ENCODE measurements at regions not wholly inside any gene's neighbourhood (a gene's known extent, or its start where the extent isn't known, plus 50 kb on each side); places are given as distances from the start of the nearest gene placed in this dataset.

- H3K4me3 ChIP-seq (ENCODE audit: low read depth, low read length), result no peak overlapping the region
- TF ChIP-seq, protein P1, sequence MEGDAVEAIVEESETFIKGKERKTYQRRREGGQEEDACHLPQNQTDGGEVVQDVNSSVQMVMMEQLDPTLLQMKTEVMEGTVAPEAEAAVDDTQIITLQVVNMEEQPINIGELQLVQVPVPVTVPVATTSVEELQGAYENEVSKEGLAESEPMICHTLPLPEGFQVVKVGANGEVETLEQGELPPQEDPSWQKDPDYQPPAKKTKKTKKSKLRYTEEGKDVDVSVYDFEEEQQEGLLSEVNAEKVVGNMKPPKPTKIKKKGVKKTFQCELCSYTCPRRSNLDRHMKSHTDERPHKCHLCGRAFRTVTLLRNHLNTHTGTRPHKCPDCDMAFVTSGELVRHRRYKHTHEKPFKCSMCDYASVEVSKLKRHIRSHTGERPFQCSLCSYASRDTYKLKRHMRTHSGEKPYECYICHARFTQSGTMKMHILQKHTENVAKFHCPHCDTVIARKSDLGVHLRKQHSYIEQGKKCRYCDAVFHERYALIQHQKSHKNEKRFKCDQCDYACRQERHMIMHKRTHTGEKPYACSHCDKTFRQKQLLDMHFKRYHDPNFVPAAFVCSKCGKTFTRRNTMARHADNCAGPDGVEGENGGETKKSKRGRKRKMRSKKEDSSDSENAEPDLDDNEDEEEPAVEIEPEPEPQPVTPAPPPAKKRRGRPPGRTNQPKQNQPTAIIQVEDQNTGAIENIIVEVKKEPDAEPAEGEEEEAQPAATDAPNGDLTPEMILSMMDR (IDR thresholded peaks at IDR 0.05; ENCODE audit: low read depth, low read length, missing control alignments), result no peak
- no peak for DNase-seq (ENCODE audit: low read depth)
Observed at GRCh38 chr2:37458133-37458532, 113.7 kb downstream of the QPCT start.

DNA sequence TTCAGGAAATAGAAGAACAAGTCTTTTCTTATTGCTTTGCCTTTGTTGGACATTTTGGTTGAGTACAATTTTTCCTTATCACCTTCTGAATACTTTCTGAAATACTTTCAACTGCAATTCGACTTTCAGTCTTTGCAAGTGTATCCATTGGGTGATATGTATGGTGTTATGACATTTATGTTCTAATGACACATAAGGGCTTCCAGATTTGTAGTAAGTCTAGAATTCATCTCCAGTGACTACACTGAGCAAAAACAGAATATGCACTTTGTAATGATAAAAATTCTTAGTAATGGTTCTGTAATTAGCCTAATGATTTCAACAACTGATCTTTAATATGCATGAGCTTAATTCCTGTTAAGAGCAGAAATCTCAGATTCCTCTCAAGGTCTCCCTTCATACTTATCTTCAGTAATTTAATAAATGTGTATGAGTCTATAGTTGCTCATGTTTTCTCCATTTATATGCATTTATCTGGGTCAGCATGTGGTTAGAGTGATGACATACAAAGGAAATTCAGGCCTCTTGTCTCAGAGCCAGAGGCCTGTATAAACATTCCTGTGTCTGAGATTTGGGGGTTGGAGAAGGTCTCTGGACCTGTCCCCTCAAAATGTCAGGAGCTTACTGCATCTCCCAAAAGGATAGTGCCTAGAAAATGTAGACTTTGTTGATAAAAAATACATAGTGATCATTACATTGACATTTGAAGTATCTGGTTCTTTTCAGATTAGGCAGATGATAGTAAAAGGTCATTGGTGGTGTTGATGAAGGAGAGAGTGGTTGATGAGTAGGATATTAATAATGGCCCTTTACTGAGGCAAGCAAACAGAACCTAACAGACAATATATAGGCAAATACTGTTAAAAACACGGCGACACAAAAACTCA is 114.9 kb downstream of the QPCT start:
- no peak overlapping the region for H3K4me3 ChIP-seq (ENCODE audit: low read depth, low read length)
- TF ChIP-seq, protein P1 (IDR thresholded peaks at IDR 0.05; ENCODE audit: low read depth, low read length, missing control alignments), result no peak
- DNase-seq (ENCODE audit: low read depth), result no peak

- DNase-seq (ENCODE audit: low read depth), result no peak
Observed at GRCh38 chr2:37460896-37461229, 116.4 kb downstream of the QPCT start.

DNA sequence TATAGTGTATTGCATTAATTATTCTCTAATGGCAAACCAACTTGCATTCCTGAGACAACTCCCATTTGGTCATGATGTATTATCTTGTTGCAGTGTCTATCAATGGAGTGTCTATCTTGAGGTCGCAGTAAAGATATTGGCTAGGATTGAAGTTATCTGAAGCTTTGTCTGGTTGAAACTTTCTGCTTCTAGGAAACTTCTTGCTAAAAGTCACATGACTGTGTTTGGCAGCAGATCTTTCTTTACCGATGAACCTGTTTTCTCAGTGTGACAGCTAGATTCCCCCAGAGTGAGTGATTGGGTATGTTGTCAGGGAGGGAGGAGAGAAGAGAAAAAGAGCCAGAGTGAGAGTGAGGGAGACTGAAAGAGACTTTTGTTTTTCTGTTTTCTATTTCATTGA is 119.6 kb downstream of the QPCT start:
- DNase-seq (ENCODE audit: low read depth), result no peak
- TF ChIP-seq, protein P1 (IDR thresholded peaks at IDR 0.05; ENCODE audit: low read depth, low read length, missing control alignments), result no peak
- no peak overlapping the region for H3K4me3 ChIP-seq (ENCODE audit: low read depth, low read length)

More at GRCh38 chr2:37460896-37461229, 116.4 kb downstream of the QPCT start:
- no peak overlapping the region for H3K4me3 ChIP-seq (ENCODE audit: low read depth, low read length)
- TF ChIP-seq, protein P1 (IDR thresholded peaks at IDR 0.05; ENCODE audit: low read depth, low read length, missing control alignments), result no peak

DNA sequence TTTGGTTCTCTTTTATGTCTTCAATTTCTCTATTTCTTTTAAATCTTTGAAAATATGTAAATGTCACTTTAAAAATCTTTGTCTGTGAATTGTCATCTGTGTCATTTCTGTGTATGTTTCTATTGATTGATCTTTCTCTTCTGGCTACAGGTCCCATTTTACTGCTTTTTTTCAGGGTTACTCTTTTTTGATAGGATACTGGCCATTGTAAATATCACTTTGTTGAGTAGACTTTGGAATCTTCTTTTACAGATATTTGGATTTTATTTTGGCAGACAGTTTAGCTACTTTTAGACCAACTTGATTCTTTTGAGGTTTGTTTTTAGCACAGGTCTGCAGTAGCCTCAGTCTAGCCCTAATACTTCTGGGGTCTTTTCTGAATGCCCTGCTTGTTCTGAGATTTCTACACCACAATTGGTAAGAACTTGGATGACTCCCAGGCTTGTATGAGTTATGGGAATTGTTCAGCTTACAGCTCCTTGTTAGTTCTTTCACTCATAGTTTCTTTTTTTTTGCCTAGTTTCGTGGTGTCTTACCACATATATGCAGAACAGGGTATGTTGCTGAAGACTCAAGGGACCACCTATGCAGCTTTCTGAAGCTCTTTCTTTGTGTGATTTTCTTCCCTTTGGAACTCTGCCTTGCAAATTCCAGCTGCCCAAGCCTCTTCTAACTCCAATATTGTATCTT is 122.2 kb downstream of the QPCT start:
- no peak overlapping the region for H3K4me3 ChIP-seq (ENCODE audit: low read depth, low read length)
- TF ChIP-seq, protein P1 (IDR thresholded peaks at IDR 0.05; ENCODE audit: low read depth, low read length, missing control alignments), result no peak
- DNase-seq (ENCODE audit: low read depth), result no peak

DNA sequence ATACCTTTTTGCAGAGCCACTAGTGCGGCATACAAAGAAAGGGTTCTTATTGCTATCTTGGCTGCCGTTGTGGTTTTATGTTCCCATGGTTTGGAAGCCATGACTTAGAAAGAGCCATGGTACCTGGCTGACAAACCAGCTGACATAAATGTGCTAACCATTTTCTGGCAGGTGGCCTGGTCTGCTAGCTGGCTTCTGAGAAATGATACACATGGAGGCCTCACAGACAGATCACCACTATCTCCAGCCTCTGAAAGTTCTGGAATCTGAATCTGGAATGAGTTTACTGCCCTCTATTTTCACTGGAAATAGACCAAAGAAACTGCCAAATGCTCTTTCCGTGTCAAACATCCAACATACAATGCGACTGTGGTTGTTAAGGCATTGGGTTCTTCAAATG is 123.7 kb downstream of the QPCT start:
- no peak for DNase-seq (ENCODE audit: low read depth)
- H3K4me3 ChIP-seq (ENCODE audit: low read depth, low read length), result no peak overlapping the region
- TF ChIP-seq, protein P1 (IDR thresholded peaks at IDR 0.05; ENCODE audit: low read depth, low read length, missing control alignments), result no peak
